ENCODE measurements at regions not wholly inside any gene's neighbourhood (a gene's known extent, or its start where the extent isn't known, plus 50 kb on each side); places are given as distances from the start of the nearest gene placed in this dataset.

DNA sequence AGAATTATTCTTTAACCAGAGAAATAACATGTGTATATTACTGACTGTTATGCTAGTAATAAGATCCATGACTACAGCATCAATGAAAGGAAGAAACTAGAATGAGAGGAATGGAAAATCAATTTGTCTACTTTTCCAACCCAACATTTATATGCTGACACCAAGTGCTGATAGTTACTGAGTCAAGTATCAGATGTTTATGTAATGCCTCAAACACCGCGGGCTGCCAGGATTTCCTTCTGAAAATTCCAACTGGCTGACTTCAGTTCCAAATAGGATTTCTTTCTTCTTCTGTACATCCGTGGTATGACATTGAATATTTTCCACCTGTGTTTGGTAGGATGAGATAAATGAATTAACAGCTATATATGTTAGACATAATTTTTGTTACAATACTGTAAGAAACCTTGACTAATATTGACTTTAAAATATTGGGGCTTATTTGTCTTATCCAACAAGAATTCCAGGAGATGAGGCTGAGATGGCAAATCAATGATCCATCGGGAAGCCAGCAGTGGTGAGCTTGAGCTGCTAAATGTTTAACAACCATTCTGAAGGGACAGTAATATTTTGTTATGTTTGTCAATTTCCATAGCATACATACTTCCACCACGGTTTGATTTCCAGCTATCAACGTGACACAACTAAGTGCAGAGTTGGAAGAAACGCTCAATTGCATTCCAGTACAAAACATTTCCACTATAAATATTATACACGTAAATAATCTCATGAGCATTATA is 435.2 kb upstream of the AUTS2 start:
- no peak for DNase-seq (ENCODE audit: low read depth)
- TF ChIP-seq, protein P1, sequence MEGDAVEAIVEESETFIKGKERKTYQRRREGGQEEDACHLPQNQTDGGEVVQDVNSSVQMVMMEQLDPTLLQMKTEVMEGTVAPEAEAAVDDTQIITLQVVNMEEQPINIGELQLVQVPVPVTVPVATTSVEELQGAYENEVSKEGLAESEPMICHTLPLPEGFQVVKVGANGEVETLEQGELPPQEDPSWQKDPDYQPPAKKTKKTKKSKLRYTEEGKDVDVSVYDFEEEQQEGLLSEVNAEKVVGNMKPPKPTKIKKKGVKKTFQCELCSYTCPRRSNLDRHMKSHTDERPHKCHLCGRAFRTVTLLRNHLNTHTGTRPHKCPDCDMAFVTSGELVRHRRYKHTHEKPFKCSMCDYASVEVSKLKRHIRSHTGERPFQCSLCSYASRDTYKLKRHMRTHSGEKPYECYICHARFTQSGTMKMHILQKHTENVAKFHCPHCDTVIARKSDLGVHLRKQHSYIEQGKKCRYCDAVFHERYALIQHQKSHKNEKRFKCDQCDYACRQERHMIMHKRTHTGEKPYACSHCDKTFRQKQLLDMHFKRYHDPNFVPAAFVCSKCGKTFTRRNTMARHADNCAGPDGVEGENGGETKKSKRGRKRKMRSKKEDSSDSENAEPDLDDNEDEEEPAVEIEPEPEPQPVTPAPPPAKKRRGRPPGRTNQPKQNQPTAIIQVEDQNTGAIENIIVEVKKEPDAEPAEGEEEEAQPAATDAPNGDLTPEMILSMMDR (IDR thresholded peaks at IDR 0.05; ENCODE audit: control insufficient read depth, insufficient read depth, low read depth, low read length, missing control alignments), result no peak
- H3K4me3 ChIP-seq (ENCODE audit: control insufficient read depth, low read depth, low read length), result no peak overlapping the region

DNA sequence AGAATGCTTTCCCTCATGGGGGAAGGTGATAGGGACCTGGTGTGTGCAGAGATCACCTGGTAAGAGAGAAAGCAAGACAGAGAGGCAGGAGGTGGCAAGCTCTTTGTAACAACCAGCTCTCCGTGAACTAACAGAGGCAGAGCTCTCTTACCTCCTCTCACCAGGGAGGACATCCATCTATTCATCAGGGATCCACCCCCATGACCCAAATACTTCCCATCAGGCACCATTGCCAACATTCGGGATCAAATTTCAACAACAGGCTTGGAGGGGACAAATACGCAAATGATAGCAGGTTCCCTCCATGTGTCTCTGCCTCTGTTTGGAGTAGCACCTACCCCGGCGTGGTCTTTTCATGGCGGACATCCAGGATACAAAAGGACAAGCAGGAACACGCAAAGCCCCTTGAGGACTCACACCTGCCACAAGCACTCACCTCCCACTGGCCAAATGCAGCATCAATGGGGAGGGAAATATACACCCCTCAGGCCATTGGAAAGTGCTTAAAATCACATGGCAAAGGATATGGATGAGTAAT is 431.2 kb upstream of the AUTS2 start:
- no peak overlapping the region for H3K4me3 ChIP-seq (ENCODE audit: control insufficient read depth, low read depth, low read length)
- DNase-seq (ENCODE audit: low read depth), result no peak
- TF ChIP-seq, protein P1 (IDR thresholded peaks at IDR 0.05; ENCODE audit: control insufficient read depth, insufficient read depth, low read depth, low read length, missing control alignments), result no peak

DNA sequence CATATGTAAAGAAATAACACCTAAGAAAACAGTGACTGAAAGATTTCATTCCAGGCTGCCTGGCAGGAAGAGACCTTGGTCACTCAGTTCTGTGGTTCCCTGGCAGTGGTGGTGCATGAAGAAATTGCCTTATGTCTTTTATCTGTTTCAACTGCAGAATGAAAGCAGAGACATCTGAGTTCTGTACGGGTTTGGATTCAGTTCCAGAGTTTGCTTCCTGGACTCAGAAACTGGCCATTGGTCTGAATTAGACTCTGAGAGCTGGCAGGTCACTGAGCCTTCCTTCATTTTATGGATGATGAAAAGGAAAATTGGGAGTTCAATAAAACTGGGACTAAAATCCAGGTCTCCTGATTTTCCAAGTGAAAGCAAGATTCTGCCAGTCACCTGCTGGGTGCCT is 428.9 kb upstream of the AUTS2 start:
- DNase-seq (ENCODE audit: low read depth), result no peak
- no peak overlapping the region for H3K4me3 ChIP-seq (ENCODE audit: control insufficient read depth, low read depth, low read length)

DNA sequence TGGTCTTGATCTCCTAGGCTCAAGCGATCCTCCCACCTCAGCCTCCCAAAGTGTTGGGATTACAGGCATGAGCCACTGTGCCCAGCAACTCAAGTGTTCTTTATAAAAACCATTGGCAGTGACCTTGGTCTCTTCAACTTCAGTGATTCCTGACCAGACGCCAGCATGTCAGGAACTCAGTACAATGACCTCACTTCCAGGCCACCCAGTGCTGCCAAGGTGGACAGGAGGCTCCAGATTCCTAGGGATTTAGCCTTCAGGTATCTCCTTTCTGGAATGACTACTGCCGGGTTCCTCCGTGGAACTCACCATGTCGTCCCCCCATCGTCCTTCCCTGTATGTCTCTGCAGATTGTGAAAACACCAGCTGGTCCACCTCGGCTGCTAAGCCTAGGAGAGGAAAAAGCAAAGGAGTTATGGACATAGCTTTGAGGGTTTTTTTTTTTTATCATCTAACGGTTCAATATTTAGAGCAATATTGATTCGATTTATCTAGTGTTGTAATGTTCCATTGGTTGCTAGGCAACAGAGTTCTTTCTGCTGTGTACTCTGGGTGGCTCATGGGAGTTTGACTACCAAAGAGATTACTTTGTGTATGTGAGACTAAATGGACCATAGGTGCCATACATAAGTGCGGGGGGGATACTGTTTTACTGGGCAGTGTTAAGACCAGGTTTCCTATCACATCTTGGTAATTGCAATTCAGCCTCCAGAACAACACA is 425.8 kb upstream of the AUTS2 start:
- H3K4me3 ChIP-seq (ENCODE audit: control insufficient read depth, low read depth, low read length), result no peak overlapping the region
- DNase-seq (ENCODE audit: low read depth), result no peak
- TF ChIP-seq, protein P1 (IDR thresholded peaks at IDR 0.05; ENCODE audit: control insufficient read depth, insufficient read depth, low read depth, low read length, missing control alignments), result no peak

More for the DNA sequence above, 428.9 kb upstream of the AUTS2 start:
- TF ChIP-seq, protein P1 (IDR thresholded peaks at IDR 0.05; ENCODE audit: control insufficient read depth, insufficient read depth, low read depth, low read length, missing control alignments), result no peak

DNA sequence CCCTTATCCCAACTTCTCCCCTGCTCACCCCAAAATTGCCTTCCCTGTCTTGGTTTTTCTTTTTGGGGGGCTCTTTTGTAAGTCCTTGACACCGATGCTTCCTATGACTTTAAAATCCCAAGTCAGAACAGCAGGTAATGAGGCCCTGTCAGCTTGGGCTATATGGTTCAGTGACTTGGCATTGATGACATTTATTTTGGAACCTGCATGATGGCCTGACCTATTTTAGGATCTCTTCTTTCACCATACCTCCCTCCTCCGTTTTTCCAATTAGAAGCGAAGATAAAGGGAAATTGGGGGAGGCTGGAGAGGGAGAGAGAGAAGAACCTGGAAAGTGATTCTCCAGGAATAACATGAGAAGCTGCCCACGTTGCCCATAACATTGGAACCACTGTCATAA is 424.9 kb upstream of the AUTS2 start:
- no peak for DNase-seq (ENCODE audit: low read depth)
- H3K4me3 ChIP-seq (ENCODE audit: control insufficient read depth, low read depth, low read length), result no peak overlapping the region
- TF ChIP-seq, protein P1 (IDR thresholded peaks at IDR 0.05; ENCODE audit: control insufficient read depth, insufficient read depth, low read depth, low read length, missing control alignments), result no peak

DNA sequence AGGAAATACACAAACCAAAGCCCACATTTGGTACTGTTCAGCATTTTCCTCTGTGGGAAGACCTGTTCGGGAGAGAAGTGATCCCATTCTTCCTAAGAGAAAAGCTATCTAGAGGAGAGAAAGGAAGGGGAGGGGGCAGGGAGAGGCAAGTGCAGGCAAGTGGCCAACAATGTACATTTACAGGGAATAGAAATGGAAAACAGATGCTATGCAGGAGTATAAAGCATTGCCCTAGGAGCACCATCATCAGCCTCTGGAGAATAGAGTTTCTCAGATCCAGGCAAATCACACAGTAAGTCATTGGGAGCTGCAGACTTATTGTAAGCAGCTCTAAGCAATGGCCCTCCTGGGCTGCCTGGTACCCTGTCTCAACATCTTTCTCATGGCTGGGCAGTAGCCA is 424.4 kb upstream of the AUTS2 start:
- TF ChIP-seq, protein P1 (IDR thresholded peaks at IDR 0.05; ENCODE audit: control insufficient read depth, insufficient read depth, low read depth, low read length, missing control alignments), result no peak
- H3K4me3 ChIP-seq (ENCODE audit: control insufficient read depth, low read depth, low read length), result no peak overlapping the region
- no peak for DNase-seq (ENCODE audit: low read depth)
